ENCODE measurements at regions not wholly inside any gene's neighbourhood (a gene's known extent, or its start where the extent isn't known, plus 50 kb on each side); places are given as distances from the start of the nearest gene placed in this dataset.

- H3K27me3 ChIP-seq (replicated peaks in 1 of 2; ENCODE audit: control insufficient read depth in 2 of 2, insufficient read depth in 2 of 2, low read length in 1 of 2), result peaks cover 6 to 7% of the 10 kb centered on the region in 2 experiments
- in situ Hi-C loops (cut with MboI), result loop anchor here (25.0 kb wide), 1 partner anchor 534 kb away; no protein-coding TSS in a partner anchor
- POLR2A ChIA-PET, result no interaction called here
Observed at GRCh38 chr16:86346034-86346433, 164.3 kb upstream of the FOXF1 start.

More at GRCh38 chr16:86346034-86346433, 164.3 kb upstream of the FOXF1 start:
- Histone ChIP-seq H3K36me3 (ENCODE audit: control insufficient read depth in 2 of 2, insufficient read depth in 2 of 2, low read length in 1 of 2) (no peaks in the 10 kb centered on the region), H3K9ac (ENCODE audit: control insufficient read depth, insufficient read depth, low read length) (no peak overlapping the region), H3K27ac (ENCODE audit: control insufficient read depth, insufficient read depth) (no peak overlapping the region), H3K4me2 (ENCODE audit: control insufficient read depth, insufficient read depth) (no peak overlapping the region), H3K4me1 (ENCODE audit: control insufficient read depth, insufficient read depth, low read length) (no peaks in the 10 kb centered on the region), H2AFZ (ENCODE audit: control insufficient read depth, low read depth, low read length) (no peak overlapping the region), H4K20me1 (ENCODE audit: control insufficient read depth, insufficient read depth) (no peaks in the 10 kb centered on the region; the same call in 1 of the 2 replicates), H3K4me3 (no peak overlapping the region), H3K9me3 (replicated peaks; ENCODE audit: control insufficient read depth, insufficient read depth, low read length) (no peaks in the 10 kb centered on the region), H3K79me2 (ENCODE audit: control insufficient read depth, insufficient read depth, low read length) (no peaks in the 10 kb centered on the region)
- DNase-seq (ENCODE audit: low read depth, low spot score), result no peak
- BruUV-seq (replicated peaks), result no TSS peak
- ChIA-PET SMC1A (ENCODE audit: uncharacterized antibody, unreplicated experiment) (no interaction called here), RAD21 (ENCODE audit: unreplicated experiment) (no interaction called here), CTCF (no interaction called here)
- no peak for ATAC-seq
- 13% methylated on average over 6 of the region's 7 CpGs for WGBS (ENCODE audit: insufficient coverage, insufficient replicate concordance, low lambda C conversion rate, missing lambda C conversion rate)
- intact Hi-C loops (cut with micrococcal nuclease; ENCODE audit: unreplicated experiment), result no loop called here
- TF ChIP-seq BMI1 (IDR thresholded peaks at IDR 0.05; ENCODE audit: borderline replicate concordance) (no peak), ETV6 (conservative IDR thresholded peaks at IDR 0.05 in 1 of 2, IDR thresholded peaks at IDR 0.05 in 1 of 2; ENCODE audit: borderline replicate concordance in 1 of 2, low read depth in 1 of 2) (no peak), MAX (IDR thresholded peaks at IDR 0.05; ENCODE audit: low read depth, low read length) (no peak), KAT2A (conservative IDR thresholded peaks at IDR 0.05; ENCODE audit: control insufficient read depth, low read depth, low read length) (no peak), MXI1 (IDR thresholded peaks at IDR 0.05; ENCODE audit: low read depth, low read length) (no peak), E2F8 (IDR thresholded peaks at IDR 0.05; ENCODE audit: low read depth, partially characterized antibody) (no peak), POU2F2 (IDR thresholded peaks at IDR 0.05; ENCODE audit: borderline replicate concordance, low read depth, low read length) (no peak), MYB (IDR thresholded peaks at IDR 0.05; ENCODE audit: borderline replicate concordance, low read depth, low read length) (no peak), IKZF1 (conservative IDR thresholded peaks at IDR 0.05) (no peak), HSF1 (IDR thresholded peaks at IDR 0.05; ENCODE audit: low read depth, low read length) (no peak), IKZF2 (IDR thresholded peaks at IDR 0.05) (no peak), KLF5 (IDR thresholded peaks at IDR 0.05; ENCODE audit: partially characterized antibody) (no peak), SMC3 (IDR thresholded peaks at IDR 0.05; ENCODE audit: borderline replicate concordance, low read length) (no peak)
- FAIRE-seq, result no peak

All from GM12878 (cell line).